Stimulated activated CD4-positive, alpha-beta T cell treated with anti-CD3 and anti-CD28 coated beads, Interleukin-12 subunit alpha, Interleukin-12 subunit beta, amount 100 ng/mL, for 4 hours (primary cell): ENCODE measurements at regions not wholly inside any gene's neighbourhood (a gene's known extent, or its start where the extent isn't known, plus 50 kb on each side); places are given as distances from the start of the nearest gene placed in this dataset.

Experiments
- DNase-seq: peaks from one replicate; pipeline ENCODE4 v3.0.0-alpha.2; 2020

DNA sequence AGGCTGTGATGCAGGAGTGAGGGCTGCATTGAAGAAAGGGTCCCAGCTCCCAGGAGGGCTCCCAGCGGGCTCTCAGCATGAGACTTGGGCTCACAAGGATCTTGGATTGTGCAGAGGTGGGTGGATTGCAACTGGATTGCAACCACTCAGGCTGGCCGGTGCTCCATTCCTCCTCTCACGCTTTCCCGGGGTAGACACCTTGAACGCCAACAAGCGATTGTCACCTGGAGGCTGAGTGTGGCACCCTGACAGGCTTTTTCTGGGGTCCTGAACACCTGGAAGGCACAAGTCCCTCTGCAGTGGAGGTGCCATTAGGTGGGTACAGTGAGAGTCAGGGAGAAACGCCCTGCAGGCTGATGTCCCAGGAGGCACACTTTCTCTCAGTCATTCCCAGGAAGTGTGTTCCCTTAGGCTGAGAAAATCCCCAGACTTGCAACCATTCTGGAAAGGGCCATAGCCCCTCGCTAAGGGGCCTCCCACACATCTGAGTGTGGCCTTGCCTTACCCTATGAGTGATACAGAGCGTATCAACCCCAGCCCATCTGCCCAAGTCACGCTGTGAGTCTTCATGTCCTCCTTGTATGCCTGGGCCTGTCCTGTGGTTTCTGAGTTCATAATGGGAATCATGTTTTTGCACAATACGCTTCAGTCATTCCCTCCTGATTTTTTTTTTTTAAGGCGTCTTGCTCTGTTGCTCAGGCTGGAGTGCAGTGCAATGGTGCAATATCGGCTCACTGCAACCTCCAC lies 488.1 kb downstream of the IRX1 start:
- DNase-seq, result no peak

- no peak for DNase-seq
These were observed 490.4 kb downstream of the IRX1 start for GRCh38 chr5:4086081-4086480.

GRCh38 chr5:4087110-4087509 lies 491.5 kb downstream of the IRX1 start:
- DNase-seq, result no peak

DNA sequence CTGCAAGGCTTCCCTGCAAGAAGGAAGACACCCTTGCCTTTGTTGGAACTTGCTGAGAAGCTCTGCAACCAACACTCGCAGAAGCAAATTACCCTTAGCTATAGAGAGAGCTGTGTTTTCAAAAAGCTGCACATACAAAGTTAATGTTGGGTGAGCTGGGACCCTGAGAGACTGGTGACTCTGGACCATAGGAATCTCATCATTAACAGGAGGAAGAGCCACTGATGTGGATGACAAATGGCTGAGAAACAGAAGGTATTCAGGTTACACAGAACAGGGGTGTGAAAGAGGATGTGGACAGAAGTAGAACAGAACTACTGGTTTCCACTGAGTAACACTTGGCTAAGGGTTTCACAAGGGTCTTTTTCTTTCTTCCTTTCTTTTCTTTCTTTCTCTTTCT lies 493.5 kb downstream of the IRX1 start:
- DNase-seq, result no peak

- no peak for DNase-seq
These were observed 497.6 kb downstream of the IRX1 start for GRCh38 chr5:4093236-4093635.

- no peak for DNase-seq
These were observed 498.3 kb downstream of the IRX1 start for GRCh38 chr5:4093970-4094369.

DNA sequence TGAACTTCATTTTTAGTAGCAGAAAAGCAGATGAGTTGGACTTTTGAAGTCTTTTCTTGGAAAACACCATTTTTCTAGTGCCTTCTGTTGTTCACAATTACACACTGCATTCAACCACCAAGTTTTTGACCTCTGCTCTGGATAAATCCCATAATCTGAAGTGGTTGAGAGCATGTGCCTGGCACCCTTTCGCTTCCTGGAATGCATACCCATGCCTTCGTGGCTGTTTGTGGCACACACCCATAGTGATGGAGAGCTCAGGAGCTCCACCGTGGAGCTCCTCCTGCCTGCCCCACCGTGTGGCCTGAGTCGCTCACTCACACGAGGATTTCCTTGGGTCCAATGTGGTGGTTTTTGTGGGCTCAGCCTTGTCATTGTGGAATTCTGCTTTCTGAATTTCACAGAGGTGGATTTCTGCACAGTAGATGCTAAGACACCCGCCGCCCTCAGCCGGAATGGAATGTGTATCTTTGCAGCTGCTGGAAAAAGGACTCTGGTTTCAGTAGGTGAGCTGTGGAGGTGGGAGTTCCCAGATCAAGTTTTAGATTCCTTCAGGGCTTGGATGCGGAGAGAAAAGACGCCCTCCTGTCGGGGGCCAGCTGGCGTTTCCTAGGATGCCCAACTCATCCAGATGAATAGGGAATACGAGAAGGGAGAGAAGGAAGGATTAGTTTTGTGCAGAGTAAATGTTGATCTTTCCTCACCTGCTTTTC lies 500.4 kb downstream of the IRX1 start:
- no peak for DNase-seq

- DNase-seq, result no peak
These were observed 501.6 kb downstream of the IRX1 start for GRCh38 chr5:4097199-4097598.

- no peak for DNase-seq
These were observed 502.6 kb downstream of the IRX1 start for GRCh38 chr5:4098226-4098625.

DNA sequence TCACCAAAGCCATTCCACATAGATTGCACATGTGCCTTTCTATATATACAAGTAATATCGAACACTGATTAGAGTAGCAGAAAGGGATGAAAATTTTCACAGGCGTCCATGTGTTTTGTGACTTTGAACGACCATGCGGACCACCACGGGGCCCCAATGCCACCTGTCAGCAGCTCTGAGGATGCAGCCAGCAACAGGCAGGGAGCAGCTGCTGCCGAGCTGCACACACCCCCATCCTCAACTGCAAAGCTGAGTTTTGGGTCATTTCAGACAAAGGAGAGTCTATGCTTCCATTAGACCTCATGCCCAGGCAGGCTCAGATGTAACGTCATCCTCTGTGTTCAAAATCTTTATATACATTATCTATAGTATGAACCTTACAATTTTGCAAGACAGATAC lies 503.8 kb downstream of the IRX1 start:
- no peak for DNase-seq

DNA sequence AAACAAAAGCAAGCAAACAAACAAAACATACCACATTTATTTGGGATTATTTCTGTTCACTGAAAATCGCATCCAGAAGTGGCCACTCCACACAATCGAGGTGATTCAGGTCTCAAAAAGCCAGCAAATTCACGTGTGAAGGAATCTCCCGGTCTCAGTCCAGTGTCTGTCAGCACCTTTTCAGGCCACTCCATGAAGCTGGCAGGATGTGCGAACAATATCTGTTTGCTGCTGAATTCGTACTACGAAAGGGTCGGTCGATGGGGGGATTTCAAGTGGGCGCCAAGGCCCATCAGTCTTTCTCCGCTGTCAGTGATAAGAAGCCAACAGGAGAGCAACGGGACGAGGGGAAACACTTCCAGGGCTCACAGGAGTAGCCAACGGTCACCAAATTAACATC lies 505.1 kb downstream of the IRX1 start:
- no peak for DNase-seq

- no peak for DNase-seq
These were observed 505.6 kb downstream of the IRX1 start for GRCh38 chr5:4101189-4101588.

- DNase-seq, result no peak
These were observed 509.4 kb downstream of the IRX1 start for GRCh38 chr5:4104831-4105597.

GRCh38 chr5:4108690-4109089 lies 513.1 kb downstream of the IRX1 start:
- DNase-seq, result no peak

DNA sequence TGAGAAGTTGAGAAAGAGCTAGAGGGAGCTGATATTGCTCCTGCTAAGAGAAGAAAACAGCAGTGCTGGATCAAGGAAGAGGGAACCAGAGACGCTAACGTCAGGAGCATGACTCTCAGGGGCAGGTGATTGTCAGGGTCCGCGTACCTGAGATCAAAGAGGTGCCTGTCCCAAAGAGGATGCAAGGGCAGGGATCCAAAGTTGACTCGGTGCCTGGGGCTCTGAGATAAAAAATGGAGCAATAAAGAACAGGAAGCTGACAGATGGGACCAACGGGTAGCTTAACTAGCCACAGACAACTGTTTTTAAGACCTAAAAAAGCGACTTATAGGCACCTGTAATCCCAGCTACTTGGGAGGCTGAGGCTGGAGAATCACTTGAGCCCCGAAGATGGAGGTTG lies 517.8 kb downstream of the IRX1 start:
- no peak for DNase-seq

DNA sequence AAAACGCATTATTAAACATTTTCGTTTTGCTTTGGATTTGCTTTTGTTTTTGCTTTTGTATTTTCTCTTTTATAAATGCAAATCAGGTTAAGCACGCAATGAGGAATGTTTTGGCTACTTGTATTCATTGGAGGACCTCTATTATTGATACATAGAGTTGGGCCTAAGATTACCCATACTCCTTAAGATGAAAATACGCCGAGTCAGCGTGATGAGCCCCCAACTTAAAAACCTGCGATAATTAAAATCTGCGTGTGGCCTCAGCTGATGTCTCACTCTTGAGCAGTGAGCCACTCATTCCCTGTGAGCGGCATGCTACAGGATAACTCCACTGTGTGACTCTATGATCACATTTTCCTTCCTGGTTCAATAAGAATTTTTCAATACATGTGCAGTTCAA lies 518.3 kb downstream of the IRX1 start:
- no peak for DNase-seq

DNA sequence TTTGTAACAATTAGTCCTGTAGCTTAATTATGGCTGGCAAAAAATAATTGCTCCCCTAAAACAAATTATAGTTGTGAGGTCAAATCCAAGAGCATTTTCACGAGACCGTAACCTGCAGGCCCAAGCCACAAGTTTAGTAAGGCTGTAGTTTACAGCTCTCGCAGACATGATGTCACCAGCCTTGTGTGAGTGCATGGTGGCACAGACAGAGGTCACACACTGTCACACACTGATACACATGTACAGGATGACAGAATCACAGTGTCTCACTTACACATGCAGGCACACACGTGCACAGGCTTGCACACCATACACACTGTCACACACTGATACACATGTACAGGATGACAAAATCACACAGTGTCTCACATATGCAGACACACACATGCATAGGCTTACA lies 518.8 kb downstream of the IRX1 start:
- DNase-seq, result no peak

- no peak for DNase-seq
These were observed 521.2 kb downstream of the IRX1 start for GRCh38 chr5:4116834-4117233.

DNA sequence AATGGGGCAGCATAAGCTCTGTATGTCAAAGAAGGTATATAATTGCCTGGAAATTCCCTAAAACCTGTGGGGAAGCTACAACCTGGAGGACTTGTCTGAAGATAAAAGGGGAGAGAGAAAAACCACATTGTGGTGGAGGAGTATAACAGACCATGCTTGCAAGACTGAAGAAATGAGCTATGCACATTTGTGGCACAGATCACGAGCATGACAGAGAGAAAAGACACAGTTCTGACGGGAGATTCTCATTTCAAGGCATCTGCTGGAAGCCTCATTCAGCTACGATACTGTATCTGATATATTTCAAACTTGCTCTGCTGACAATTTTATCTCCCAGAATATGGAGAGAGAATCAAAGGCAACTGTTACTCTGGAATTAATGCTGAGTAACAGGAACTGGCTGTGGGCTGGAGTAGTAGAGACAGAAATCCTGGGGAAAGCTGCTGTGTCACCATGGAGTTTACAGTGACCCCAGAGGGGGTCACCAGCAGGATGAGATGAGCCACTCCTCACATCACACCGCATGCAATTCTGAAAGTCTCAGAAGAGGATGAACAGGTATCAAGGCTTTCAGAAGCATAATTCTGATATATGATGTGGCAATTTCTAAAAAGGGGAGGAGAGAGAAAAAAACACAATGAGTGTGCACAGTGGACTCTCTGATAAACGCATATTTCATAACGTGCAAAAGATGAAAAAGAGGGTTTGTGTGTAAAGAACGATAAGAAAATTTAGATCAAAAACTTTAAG lies 528.8 kb downstream of the IRX1 start:
- DNase-seq, result no peak

DNA sequence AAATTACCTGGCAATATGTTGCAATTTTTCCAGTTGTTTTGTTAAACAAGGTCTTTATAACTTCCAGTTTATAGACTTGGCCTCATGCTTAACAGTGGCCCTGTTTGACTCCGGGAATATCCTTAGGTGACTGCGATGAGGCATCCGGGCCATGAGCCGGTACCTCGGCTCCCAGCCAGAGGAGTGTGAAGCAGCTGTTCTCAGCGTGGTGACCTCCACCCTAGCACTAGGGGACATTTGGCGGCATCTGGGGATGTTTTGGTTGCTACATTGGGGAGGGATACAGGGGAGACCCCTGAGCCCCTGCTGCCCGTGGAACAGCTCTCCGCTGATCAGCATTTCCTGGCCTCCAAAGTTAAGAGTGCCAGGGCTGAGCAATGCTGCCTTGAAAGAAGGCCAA lies 533.4 kb downstream of the IRX1 start:
- DNase-seq, result no peak

- no peak for DNase-seq
These were observed 533.9 kb downstream of the IRX1 start for GRCh38 chr5:4129523-4129922.

- no peak for DNase-seq
These were observed 535.2 kb downstream of the IRX1 start for GRCh38 chr5:4130819-4131218.

DNA sequence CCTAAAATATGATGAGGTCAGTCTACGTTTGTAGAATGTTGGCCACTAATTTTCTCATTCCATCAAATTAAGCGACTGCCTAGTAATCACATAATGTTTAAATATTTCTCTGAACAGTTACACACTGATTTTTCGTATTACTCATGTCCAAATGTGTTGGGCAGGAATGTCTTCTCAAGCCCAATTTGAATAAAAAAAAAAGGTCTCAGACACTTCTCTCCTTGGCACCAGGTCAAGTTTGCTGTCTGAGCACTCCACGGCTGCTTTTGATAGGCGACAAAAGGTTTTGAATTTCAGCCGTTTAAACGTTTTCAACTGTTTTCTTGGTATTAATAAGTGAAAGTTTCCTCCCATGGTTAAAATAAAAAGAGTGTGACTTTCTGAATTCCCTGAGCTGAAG lies 542.1 kb downstream of the IRX1 start:
- no peak for DNase-seq
